Heart left ventricle (tissue), 13 donors: ENCODE measurements at regions not wholly inside any gene's neighbourhood (a gene's known extent, or its start where the extent isn't known, plus 50 kb on each side); places are given as distances from the start of the nearest gene placed in this dataset.

Source experiments
- CTCF ChIP-seq, 12 donors: fragments of 200-600 bp; sonication (generic) in 4 of 12; IDR thresholded peaks; one replicate each; pipeline versions ENCODE4 v1.5.0 to v1.8.0; 2018 to 2022; ENCODE audit warnings: antibody characterized with exemption in 12 of 12, mild to moderate bottlenecking in 5 of 12
- POLR2A ChIP-seq, 2 donors: fragments of 450-650 bp; IDR thresholded peaks; one replicate each; pipeline ENCODE4 v1.6.1; 2017; ENCODE audit warnings: antibody characterized with exemption in 2 of 2, mild to moderate bottlenecking in 2 of 2, moderate library complexity in 2 of 2
- donor health status: ischemic (EF 13 %, LVEDD 7.1; RV severe dilation, severe dysfunction).
- donor health status: DM: no; HTN: yes; CAD: no.
- donor health status: DM: no; HTN: no; CAD: no.
- donor health status: ischemic (EF 25% LVEDD 6.9; RV normal size, moderate dysfunction).
- donor health status: ischemic (EF 25% LVEDD 5.7; RV mildly dilated, moderate dysfunction).
- donor health status: ischemic (EF 35%, LVEDD 5.7; RV mildly dilated, moderate dysfunction).
- donor health status: nonischemic (EF 11% LVEDD 7.7; RV severe dilation, severe dysfunction).
- donor health status: DM: yes; HTN: yes; CAD: no.
- donor health status: PGD.
- donor health status: ischemic (EF 29% LVEDD 5.4; RV normal size, mild dysfunction).
- donor health status: nonischemic (EF 23%, LVEDD 6.1; RV moderate dilation, normal function).

GRCh38 chr6:71476872-71477271 is 188.3 kb downstream of the OGFRL1 start:
- no peak for TF ChIP-seq POLR2A (IDR thresholded peaks at IDR 0.05)
- no peak for TF ChIP-seq CTCF (IDR thresholded peaks at IDR 0.05)
